Suprapubic skin (tissue), 4 donors: ENCODE measurements at regions not wholly inside any gene's neighbourhood (a gene's known extent, or its start where the extent isn't known, plus 50 kb on each side); places are given as distances from the start of the nearest gene placed in this dataset.

Source experiments
- DNase-seq, 2 donors: peaks; one replicate each; pipeline ENCODE4 v3.0.0-alpha.2; 2019; ENCODE audit warnings: low spot score in 2 of 2
- H3K27ac ChIP-seq: fragments of 200-600 bp; sonication (generic); one replicate; pipeline ENCODE4 v1.5.1; 2019
- H3K27me3 ChIP-seq: fragments of 200-600 bp; sonication (generic); one replicate; pipeline ENCODE4 v1.5.1; 2019
- H3K36me3 ChIP-seq: fragments of 200-600 bp; sonication (generic); one replicate; pipeline ENCODE4 v1.5.1; 2019
- H3K4me1 ChIP-seq: fragments of 200-600 bp; sonication (generic); one replicate; pipeline ENCODE4 v1.5.1; 2019
- H3K4me3 ChIP-seq: fragments of 200-600 bp; sonication (generic); one replicate; pipeline ENCODE4 v1.5.1; 2019; ENCODE audit warnings: mild to moderate bottlenecking
- H3K9me3 ChIP-seq: fragments of 200-600 bp; sonication (generic); one replicate; pipeline ENCODE4 v1.5.1; 2019
- CTCF ChIP-seq, 2 donors: fragments of 200-600 bp in 1 of 2; fragments of 450-650 bp in 1 of 2; sonication (generic) in 1 of 2; IDR thresholded peaks; one replicate each; pipeline ENCODE4 v1.5.1; 2016 to 2019; ENCODE audit warnings: antibody characterized with exemption in 2 of 2, mild to moderate bottlenecking in 1 of 2, moderate library complexity in 1 of 2
- EP300 ChIP-seq: sonication (generic); formaldehyde crosslinking; IDR thresholded peaks from one replicate; pipeline ENCODE4 v1.6.1; 2017; ENCODE audit warnings: antibody characterized with exemption
- POLR2A ChIP-seq, 2 donors: fragments of 450-650 bp; IDR thresholded peaks; one replicate each; pipeline ENCODE4 v1.6.1; 2017; ENCODE audit warnings: antibody characterized with exemption in 2 of 2, mild to moderate bottlenecking in 2 of 2, moderate library complexity in 2 of 2
- POLR2AphosphoS5 ChIP-seq, 3 donors: sonication (generic); formaldehyde crosslinking; IDR thresholded peaks; one replicate each; pipeline ENCODE4 v1.6.1; 2017; ENCODE audit warnings: antibody characterized with exemption in 3 of 3
- WGBS: methylation state at CpG from one replicate; pipeline ENCODE4 v1.1.5; 2018; 5-methylcytosine and 5-hydroxymethylcytosine counted together

- Histone ChIP-seq H3K27ac (no peak overlapping the region), H3K4me3 (no peak overlapping the region), H3K9me3 (no peaks in the 10 kb centered on the region), H3K27me3 (no peaks in the 10 kb centered on the region), H3K4me1 (no peaks in the 10 kb centered on the region), H3K36me3 (no peaks in the 10 kb centered on the region)
- TF ChIP-seq CTCF (IDR thresholded peaks at IDR 0.05): no peak
- no peak for TF ChIP-seq EP300
- no peak for TF ChIP-seq POLR2A (IDR thresholded peaks at IDR 0.05)
- TF ChIP-seq POLR2AphosphoS5 (IDR thresholded peaks at IDR 0.05): no peak
- DNase-seq: no peak
- WGBS: 86% methylated on average over 4 of the region's 4 CpGs
Observed at GRCh38 chr12:114981036-114981435, 297.1 kb upstream of the TBX3 start.

GRCh38 chr12:114976959-114977358, 293.0 kb upstream of the TBX3 start:
- TF ChIP-seq POLR2AphosphoS5 (IDR thresholded peaks at IDR 0.05) (no peak), POLR2A (IDR thresholded peaks at IDR 0.05) (no peak), EP300 (no peak)
- Histone ChIP-seq H3K36me3 (no peaks in the 10 kb centered on the region), H3K27me3 (no peaks in the 10 kb centered on the region), H3K4me1 (no peaks in the 10 kb centered on the region), H3K4me3 (no peak overlapping the region), H3K9me3 (no peaks in the 10 kb centered on the region), H3K27ac (no peak overlapping the region)
- no peak for DNase-seq

- DNase-seq: no peak
- Histone ChIP-seq H3K4me1 (no peaks in the 10 kb centered on the region), H3K9me3 (no peaks in the 10 kb centered on the region), H3K36me3 (no peaks in the 10 kb centered on the region), H3K27ac (no peak overlapping the region), H3K4me3 (no peak overlapping the region), H3K27me3 (no peaks in the 10 kb centered on the region)
- 85% methylated on average over 2 of the region's 2 CpGs for WGBS
- no peak for TF ChIP-seq CTCF (IDR thresholded peaks at IDR 0.05)
- no peak for TF ChIP-seq POLR2AphosphoS5 (IDR thresholded peaks at IDR 0.05)
Observed at GRCh38 chr12:114976372-114976771, 292.4 kb upstream of the TBX3 start.

- H3K27ac ChIP-seq: no peak overlapping the region
- H3K4me1 ChIP-seq: no peaks in the 10 kb centered on the region
- H3K27me3 ChIP-seq: no peaks in the 10 kb centered on the region
- no peak for DNase-seq
- no peaks in the 10 kb centered on the region for H3K9me3 ChIP-seq
- H3K36me3 ChIP-seq: no peaks in the 10 kb centered on the region
- no peak overlapping the region for H3K4me3 ChIP-seq
- TF ChIP-seq CTCF (IDR thresholded peaks at IDR 0.05) (no peak), POLR2AphosphoS5 (IDR thresholded peaks at IDR 0.05) (no peak), POLR2A (IDR thresholded peaks at IDR 0.05) (no peak), EP300 (no peak)
- 55% methylated on average over 4 of the region's 4 CpGs for WGBS
Observed at GRCh38 chr12:114975640-114976310, 291.8 kb upstream of the TBX3 start.

- H3K9me3 ChIP-seq: no peaks in the 10 kb centered on the region
- 43% methylated on average over 6 of the region's 6 CpGs for WGBS
- no peak for DNase-seq
- H3K36me3 ChIP-seq: no peaks in the 10 kb centered on the region
- no peaks in the 10 kb centered on the region for H3K4me1 ChIP-seq
- no peak overlapping the region for H3K4me3 ChIP-seq
- H3K27me3 ChIP-seq: no peaks in the 10 kb centered on the region
- no peak for TF ChIP-seq POLR2AphosphoS5 (IDR thresholded peaks at IDR 0.05)
- no peak for TF ChIP-seq CTCF (IDR thresholded peaks at IDR 0.05)
- TF ChIP-seq POLR2A (IDR thresholded peaks at IDR 0.05): no peak
- no peak for TF ChIP-seq EP300
- H3K27ac ChIP-seq: no peak overlapping the region
Observed at GRCh38 chr12:114974826-114975639, 291.1 kb upstream of the TBX3 start.
